ENCODE measurements at regions not wholly inside any gene's neighbourhood (a gene's known extent, or its start where the extent isn't known, plus 50 kb on each side); places are given as distances from the start of the nearest gene placed in this dataset.

- TF ChIP-seq CTCF (IDR thresholded peaks at IDR 0.05 in 2 of 3, conservative IDR thresholded peaks at IDR 0.05 in 1 of 3; ENCODE audit: borderline replicate concordance in 1 of 3, insufficient read depth in 1 of 3, low read depth in 2 of 3, low read length in 2 of 3) (no peak), EZH2 (IDR thresholded peaks at IDR 0.05) (no peak), JUND (IDR thresholded peaks at IDR 0.05) (no peak), POLR2A (IDR thresholded peaks at IDR 0.05; ENCODE audit: borderline replicate concordance, extremely low read depth, insufficient read depth, insufficient read length) (no peak), SP1 (IDR thresholded peaks at IDR 0.05; ENCODE audit: low read depth) (no peak), POLR2AphosphoS5 (IDR thresholded peaks at IDR 0.05; ENCODE audit: low read depth, low read length) (no peak), MAX (IDR thresholded peaks at IDR 0.05) (no peak), ZFX (IDR thresholded peaks at IDR 0.05) (no peak), REST (IDR thresholded peaks at IDR 0.05; ENCODE audit: low read depth) (no peak)
These were observed 171.1 kb downstream of the ENC1 start for GRCh38 chr5:74469234-74469994.
